ENCODE measurements at regions not wholly inside any gene's neighbourhood (a gene's known extent, or its start where the extent isn't known, plus 50 kb on each side); places are given as distances from the start of the nearest gene placed in this dataset.
"Not testable (repeated sequence)": the region's sequence is repeated elsewhere in the genome, so short reads cannot be mapped to it uniquely, and the experiment has no call there.

- no peak for DNase-seq (ENCODE audit: low read depth in 2 of 2)
Measured at GRCh38 chr6:111925296-111925695, 52.0 kb upstream of the FYN start.

GRCh38 chr6:111926731-111927302 lies 53.6 kb upstream of the FYN start:
- no peak for DNase-seq (ENCODE audit: low read depth in 2 of 2)

DNA sequence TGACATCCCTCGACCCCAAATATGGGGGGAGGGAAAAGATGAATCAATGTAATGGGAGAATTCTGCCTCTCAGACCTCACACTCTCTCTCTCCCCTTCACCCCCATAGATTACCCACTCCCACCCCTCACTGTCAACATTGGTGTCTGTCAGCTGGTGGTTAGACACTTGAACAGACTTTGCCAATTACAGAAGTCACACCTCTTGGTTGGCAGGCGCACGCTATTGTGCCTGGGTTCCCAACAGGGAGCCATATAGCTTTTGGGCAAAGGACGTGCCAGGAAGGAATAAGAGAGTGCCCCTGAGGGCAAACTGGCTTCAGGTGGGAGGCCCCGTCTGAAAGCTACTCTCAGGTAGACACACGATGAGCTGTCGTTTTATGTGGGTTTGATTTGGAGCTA lies 54.1 kb upstream of the FYN start:
- no peak for DNase-seq (ENCODE audit: low read depth in 2 of 2)

DNA sequence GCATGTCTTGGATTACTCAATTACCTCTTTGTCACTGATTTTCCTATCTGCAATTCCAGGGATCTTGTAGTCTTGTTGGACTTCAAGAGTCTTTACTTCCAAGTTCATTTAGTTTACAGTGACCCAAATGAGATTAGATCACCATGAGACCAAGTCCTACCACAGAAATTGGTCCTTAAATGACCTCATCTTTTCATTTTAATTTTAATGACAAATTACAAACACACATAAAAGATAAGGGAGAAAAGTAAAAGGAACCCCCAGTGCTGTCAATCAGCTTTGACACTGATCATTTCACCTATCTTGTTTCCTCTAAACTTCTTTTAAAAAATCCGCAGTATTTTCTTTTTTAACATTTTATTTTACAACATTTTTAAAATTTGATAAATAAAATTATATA lies 54.9 kb upstream of the FYN start:
- DNase-seq (ENCODE audit: low read depth in 2 of 2): no peak

DNA sequence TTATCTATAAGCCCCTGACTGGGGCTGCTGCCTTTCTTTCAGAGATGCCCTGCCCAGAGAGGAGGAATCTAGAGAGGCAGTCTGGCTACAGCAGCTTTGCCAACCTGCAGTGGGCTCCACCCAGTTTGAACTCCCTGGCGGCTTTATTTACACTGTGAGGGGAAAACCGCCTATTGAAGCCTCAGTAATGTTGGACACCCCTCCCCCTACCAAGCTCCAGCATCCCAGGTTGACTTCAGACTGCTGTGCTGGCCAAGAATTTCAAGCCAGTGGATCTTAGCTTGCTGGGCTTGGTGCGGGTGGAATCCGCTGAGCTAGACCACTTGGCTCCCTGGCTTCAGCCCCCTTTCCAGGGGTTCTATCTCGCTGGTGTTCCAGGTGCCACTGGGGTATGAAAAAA lies 61.4 kb upstream of the FYN start:
- not testable (repeated sequence) for DNase-seq (ENCODE audit: low read depth in 2 of 2)

DNA sequence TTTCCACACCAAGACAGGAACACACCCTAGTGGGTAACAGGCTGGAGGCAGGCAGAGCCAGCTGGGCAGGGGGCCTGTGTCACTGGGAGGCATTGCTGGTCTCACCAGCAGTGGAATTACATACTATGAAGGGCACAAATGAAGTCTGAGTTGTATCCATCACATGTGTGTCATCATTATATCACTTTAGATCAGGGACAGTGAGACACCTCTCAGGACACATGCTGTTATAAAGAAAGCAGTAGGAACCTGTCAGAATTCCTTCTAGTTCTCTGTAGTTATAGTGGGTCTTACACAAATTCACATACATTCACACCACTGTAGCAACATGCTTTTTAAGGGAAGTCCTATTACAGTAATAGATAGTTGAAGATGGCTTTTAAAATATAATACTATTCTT lies 63.5 kb upstream of the FYN start:
- DNase-seq (ENCODE audit: low read depth in 2 of 2): no peak

DNA sequence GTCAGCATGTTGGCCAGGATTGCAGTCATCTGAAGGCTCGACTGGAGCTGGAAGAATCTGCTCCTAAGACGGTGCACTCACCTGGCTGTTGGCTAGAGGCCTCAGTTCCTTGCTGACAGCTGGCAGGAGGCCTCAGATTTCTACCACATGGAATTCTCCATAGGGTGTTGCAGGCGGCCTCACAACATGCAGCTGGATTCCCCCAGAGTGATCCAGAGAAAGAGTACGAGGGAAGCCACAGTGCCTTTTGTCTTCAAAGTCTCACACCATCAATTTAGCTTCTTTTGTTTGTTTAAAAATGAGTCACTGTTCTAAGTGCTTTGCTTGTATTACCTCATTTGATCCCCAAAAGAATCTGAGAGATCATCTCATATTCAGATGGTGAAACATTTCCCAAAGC lies 65.5 kb upstream of the FYN start:
- no peak for DNase-seq (ENCODE audit: low read depth in 2 of 2)

DNA sequence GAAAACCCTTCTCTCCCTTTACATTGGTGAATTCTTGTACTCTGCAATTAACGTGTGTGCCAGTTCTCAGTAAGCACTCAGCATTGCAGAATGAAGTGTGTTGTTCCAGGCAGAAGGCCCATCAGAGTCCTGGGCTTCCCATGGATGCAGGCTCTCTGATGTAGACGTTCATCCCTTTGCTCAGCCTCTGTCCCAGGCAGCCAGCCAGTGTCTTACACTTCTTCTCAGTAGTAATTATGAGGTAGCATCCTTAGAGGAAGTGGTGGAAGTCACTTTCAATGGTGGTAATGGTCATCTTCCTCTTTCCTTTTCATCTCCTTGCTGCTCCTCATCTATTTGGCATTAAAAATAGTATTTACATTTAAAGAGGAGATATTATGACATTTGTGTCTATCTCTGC lies 66.7 kb upstream of the FYN start:
- no peak for DNase-seq (ENCODE audit: low read depth in 2 of 2)

- no peak for DNase-seq (ENCODE audit: low read depth in 2 of 2)
Measured at GRCh38 chr6:111940801-111941200, 67.5 kb upstream of the FYN start.

DNA sequence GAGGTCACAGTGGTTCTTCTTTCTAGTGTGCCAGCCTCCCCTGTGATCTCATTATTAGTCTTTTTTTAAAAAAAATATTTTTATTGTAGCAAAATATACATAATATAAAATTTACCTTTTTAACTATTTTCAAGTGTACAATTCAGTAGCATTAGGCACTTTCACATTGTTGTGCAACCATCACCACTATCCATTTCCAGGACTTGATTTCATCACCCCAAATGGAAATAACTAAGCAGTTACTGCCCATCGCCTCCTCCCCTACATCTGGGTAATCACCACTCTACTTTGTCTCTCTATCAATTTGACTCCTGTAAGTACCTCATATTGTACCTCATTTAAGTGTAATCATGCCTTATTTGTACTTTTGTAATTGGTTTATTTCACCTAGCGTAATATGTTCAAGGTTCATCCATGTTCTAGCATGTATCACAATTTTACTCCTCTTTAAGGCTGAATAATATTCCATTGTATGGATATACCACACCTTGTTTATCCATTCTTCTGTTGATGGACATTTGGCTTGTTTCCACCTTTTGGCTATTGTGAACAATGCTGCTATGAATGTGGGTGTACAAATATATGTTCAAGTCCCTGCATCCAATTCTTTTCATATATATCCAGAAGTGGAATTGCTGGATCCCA lies 68.6 kb upstream of the FYN start:
- DNase-seq (ENCODE audit: low read depth in 2 of 2): no peak

- no peak for DNase-seq (ENCODE audit: low read depth in 2 of 2)
Measured at GRCh38 chr6:111942561-111942960, 69.3 kb upstream of the FYN start.

- DNase-seq (ENCODE audit: low read depth in 2 of 2): no peak
Measured at GRCh38 chr6:111943266-111943665, 70.0 kb upstream of the FYN start.

- DNase-seq (ENCODE audit: low read depth in 2 of 2): no peak
Measured at GRCh38 chr6:111943726-111944125, 70.5 kb upstream of the FYN start.

GRCh38 chr6:111944541-111944940 lies 71.3 kb upstream of the FYN start:
- no peak for DNase-seq (ENCODE audit: low read depth in 2 of 2)

GRCh38 chr6:111949546-111949945 lies 76.3 kb upstream of the FYN start:
- no peak for DNase-seq (ENCODE audit: low read depth in 2 of 2)

GRCh38 chr6:111949984-111950383 lies 76.7 kb upstream of the FYN start:
- DNase-seq (ENCODE audit: low read depth in 2 of 2): not testable (repeated sequence)

GRCh38 chr6:111950661-111951496 lies 77.6 kb upstream of the FYN start:
- DNase-seq (ENCODE audit: low read depth in 2 of 2): no peak

- no peak for DNase-seq (ENCODE audit: low read depth in 2 of 2)
Measured at GRCh38 chr6:111951497-111952085, 78.3 kb upstream of the FYN start.

- no peak for DNase-seq (ENCODE audit: low read depth in 2 of 2)
Measured at GRCh38 chr6:111952274-111952673, 79.0 kb upstream of the FYN start.

GRCh38 chr6:111952821-111953540 lies 79.7 kb upstream of the FYN start:
- no peak for DNase-seq (ENCODE audit: low read depth in 2 of 2)

DNA sequence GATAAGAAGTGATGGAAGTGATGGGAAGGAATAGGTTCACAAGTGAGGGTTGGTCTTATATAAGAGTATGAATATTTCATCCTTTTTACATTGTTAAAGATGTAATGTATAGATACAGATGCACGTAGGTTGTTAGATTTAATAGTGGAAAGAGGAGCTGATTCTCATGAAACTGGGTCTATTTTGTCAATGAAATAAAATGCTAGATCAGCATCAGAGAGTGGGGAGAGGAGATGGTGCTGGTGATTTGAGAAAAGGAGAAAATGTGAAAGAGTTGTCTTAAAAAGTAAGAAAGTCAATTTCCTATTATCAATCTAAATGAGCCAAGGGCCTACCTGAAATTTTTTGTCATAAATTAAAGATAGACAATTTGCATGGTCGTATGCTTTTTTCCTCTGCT lies 82.8 kb upstream of the FYN start:
- DNase-seq (ENCODE audit: low read depth in 2 of 2): no peak

Measured in activated CD4-positive, alpha-beta T cell treated with anti-CD3 and anti-CD28 coated beads for 24 hours (primary cell).